ENCODE measurements at regions not wholly inside any gene's neighbourhood (a gene's known extent, or its start where the extent isn't known, plus 50 kb on each side); places are given as distances from the start of the nearest gene placed in this dataset.

DNA sequence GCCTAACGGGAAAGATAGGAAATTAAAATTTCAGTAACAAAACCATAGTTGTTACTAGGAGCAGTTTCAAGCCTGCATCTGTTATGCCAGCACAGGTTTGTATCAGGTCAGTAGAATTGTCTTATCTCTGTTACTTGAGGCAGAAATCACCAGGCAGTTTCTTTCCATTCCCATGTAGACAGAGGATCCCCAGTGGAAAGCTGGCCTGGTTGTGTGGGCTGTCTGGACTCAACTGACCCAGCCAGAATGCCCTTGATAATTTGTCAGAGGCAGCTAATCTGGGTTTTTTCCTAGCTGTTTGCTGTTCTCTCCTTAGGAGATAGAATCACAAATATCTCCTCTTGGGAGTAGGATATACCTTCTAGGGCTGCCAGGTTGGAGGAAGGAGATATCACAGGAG lies 1044.7 kb downstream of the IGSF11 start:
- TF ChIP-seq RFX5 (IDR thresholded peaks at IDR 0.05; ENCODE audit: borderline replicate concordance, low read depth, low read length): no peak
- no peak for TF ChIP-seq CREB1 (IDR thresholded peaks at IDR 0.05)
- no peak for TF ChIP-seq CHD2 (IDR thresholded peaks at IDR 0.05; ENCODE audit: low read length)
